Kidney tubule cell (primary cell): ENCODE measurements at regions not wholly inside any gene's neighbourhood (a gene's known extent, or its start where the extent isn't known, plus 50 kb on each side); places are given as distances from the start of the nearest gene placed in this dataset.
"Not testable (repeated sequence)": the region's sequence is repeated elsewhere in the genome, so short reads cannot be mapped to it uniquely, and the experiment has no call there.

Experiments used
- DNase-seq: peaks from one replicate; pipeline ENCODE4 v3.0.0-alpha.2; 2018; ENCODE audit warnings: low spot score

GRCh38 chr4:57182132-57182874 lies 72.1 kb upstream of the IGFBP7 start:
- DNase-seq = peak; percentile 12

GRCh38 chr4:57173136-57173535 lies 63.0 kb upstream of the IGFBP7 start:
- DNase-seq = not testable (repeated sequence)

DNA sequence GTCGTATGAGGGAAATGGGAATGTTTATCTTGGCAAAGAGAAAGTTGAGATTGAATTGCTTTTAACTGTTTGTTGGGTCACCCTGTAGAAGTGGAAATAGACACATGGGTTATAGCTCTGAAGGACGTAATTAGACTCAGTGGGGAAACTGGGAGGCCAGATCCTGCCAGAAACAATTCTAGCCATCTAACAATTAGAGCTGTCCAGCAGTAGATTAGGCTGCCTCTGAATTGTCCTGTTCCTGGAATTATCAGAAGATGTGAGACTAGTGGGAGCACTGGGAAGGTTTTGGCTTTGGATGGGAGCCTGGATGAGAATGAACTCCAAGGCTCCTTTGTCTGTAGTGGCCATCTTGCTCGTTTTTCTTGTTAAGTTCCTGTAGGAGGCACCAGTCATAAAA lies 61.9 kb upstream of the IGFBP7 start:
- no peak for DNase-seq

DNA sequence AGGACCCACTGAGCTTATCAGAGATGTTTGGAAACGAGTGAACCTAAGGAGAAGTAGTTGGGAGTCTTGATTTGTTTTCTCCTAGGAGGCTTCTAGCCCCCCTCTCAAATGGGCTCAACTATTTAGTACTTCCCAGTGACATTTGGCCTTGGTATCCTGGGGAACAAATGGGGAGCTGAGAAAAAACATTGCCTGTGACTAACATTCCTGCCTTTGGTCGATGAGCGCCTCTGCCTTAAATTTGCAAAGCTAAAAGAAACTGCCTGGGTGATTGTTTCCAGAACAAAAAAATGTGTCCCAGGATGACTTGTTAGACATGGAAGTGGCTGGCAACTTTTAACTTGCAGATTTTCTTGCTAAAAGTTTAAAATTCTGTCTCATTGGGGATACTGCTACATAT lies 58.8 kb upstream of the IGFBP7 start:
- DNase-seq = no peak

DNA sequence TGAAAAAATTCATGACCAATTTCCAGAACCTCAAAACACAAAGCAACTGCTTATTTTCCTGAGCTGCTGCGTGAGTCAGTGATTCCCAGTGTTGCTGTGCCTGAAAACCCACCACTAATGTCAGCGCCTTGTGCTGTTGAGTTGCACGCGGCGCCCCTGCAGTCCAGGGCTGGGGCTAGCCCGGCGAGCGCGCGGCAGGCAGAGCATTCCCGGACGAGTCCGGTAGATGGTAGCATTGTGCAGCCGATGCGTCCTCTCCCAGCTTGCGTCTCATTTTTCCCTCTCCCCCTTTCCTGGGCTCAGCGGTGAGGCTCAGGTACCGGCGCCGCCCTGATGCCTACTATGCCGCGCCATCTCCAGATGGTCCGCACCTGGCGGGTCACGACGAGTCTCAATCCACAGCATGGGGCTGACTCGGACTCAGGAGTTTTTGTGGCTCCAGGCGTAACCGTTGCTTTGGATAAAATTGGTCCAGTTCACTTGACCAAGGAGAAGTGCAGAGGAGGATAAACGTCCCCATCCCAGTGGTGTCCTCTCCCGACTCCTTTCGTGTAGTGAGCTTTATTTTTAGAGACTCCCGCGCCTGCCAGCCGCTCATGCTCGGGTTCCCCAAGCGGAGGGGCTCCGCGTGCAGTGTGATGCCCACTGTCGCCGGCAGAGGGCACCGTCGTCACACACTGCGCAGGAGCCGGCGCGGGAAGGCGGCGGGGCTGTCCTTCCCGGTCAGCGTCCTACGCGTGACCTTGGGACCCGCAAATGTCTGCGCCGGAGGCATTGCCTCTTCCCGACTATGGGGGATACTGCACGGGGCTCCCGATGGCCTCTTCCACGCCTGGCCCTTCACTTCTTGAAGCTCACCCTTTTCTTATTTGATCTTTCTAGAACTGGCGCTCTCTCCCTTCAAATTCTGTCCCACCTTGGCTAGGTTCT lies 53.6 kb upstream of the IGFBP7 start:
- DNase-seq = peak; percentile 87

DNA sequence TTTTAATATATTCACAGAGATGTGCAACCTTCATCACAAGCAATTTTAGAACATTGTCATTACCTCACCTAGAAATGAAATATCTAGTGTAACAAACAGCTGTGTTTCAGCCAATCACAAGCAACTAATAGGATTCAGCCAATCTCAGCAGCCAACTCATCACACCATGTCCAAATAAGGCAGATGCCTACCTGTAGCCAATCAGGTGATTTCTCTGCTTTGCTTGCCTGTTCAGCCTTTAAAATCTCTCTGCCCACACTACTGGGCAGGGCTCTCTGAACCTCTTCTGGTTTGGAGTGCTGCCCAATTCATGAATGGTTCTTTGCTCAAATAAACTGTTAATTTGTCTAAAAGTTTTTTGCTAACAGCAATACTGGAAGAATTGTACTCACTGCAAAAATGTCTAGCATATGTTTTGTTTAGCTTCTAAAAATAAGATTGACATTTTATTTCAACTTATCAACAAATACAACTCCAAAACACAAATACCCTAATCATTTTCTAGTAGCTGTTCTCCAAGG lies 52.4 kb upstream of the IGFBP7 start:
- no peak for DNase-seq
